NCI-H446 (cell line): ENCODE measurements at regions not wholly inside any gene's neighbourhood (a gene's known extent, or its start where the extent isn't known, plus 50 kb on each side); places are given as distances from the start of the nearest gene placed in this dataset.
A peak's percentile ranks its signal among the peaks of the same experiment; 100 is the strongest.

Experiments
- DNase-seq, 2 experiments: peaks; one replicate each; lab custom pipeline; 2025; lab: John Stamatoyannopoulos, UW

- peak; percentile 16 to 30 for DNase-seq
Measured at GRCh38 chr6:74091136-74091793, 395.3 kb downstream of the CD109 start.

- DNase-seq = no peak
Measured at GRCh38 chr6:74087899-74088298, 391.9 kb downstream of the CD109 start.

GRCh38 chr6:74075896-74076295 lies 379.9 kb downstream of the CD109 start:
- DNase-seq = no peak

- no peak for DNase-seq
Measured at GRCh38 chr6:74075323-74075722, 379.3 kb downstream of the CD109 start.

- DNase-seq = no peak
Measured at GRCh38 chr6:74074645-74075044, 378.6 kb downstream of the CD109 start.

GRCh38 chr6:74073999-74074398 lies 378.0 kb downstream of the CD109 start:
- DNase-seq = no peak

GRCh38 chr6:74073429-74073828 lies 377.4 kb downstream of the CD109 start:
- DNase-seq = no peak

GRCh38 chr6:74071214-74071613 lies 375.2 kb downstream of the CD109 start:
- no peak for DNase-seq

GRCh38 chr6:74070711-74071110 lies 374.7 kb downstream of the CD109 start:
- DNase-seq = no peak

- DNase-seq = no peak
Measured at GRCh38 chr6:74070091-74070490, 374.1 kb downstream of the CD109 start.

- no peak for DNase-seq
Measured at GRCh38 chr6:74069089-74069581, 373.1 kb downstream of the CD109 start.

GRCh38 chr6:74066168-74066871 lies 370.3 kb downstream of the CD109 start:
- DNase-seq = no peak

GRCh38 chr6:74065705-74066104 lies 369.7 kb downstream of the CD109 start:
- no peak for DNase-seq

- DNase-seq = no peak
Measured at GRCh38 chr6:74063391-74063790, 367.4 kb downstream of the CD109 start.

GRCh38 chr6:74061201-74061600 lies 365.2 kb downstream of the CD109 start:
- DNase-seq = no peak

- DNase-seq = no peak
Measured at GRCh38 chr6:74060354-74060753, 364.4 kb downstream of the CD109 start.

GRCh38 chr6:74058606-74059005 lies 362.6 kb downstream of the CD109 start:
- DNase-seq = no peak

GRCh38 chr6:74057326-74057725 lies 361.3 kb downstream of the CD109 start:
- no peak for DNase-seq

GRCh38 chr6:74054190-74054589 lies 358.2 kb downstream of the CD109 start:
- DNase-seq = no peak

- no peak for DNase-seq
Measured at GRCh38 chr6:74050921-74051320, 354.9 kb downstream of the CD109 start.

- DNase-seq = no peak
Measured at GRCh38 chr6:74048387-74048786, 352.4 kb downstream of the CD109 start.

- no peak for DNase-seq
Measured at GRCh38 chr6:74044417-74045096, 348.6 kb downstream of the CD109 start.

- no peak for DNase-seq
Measured at GRCh38 chr6:74041420-74041819, 345.4 kb downstream of the CD109 start.
